Heart left ventricle (tissue), 16 donors: ENCODE measurements at regions not wholly inside any gene's neighbourhood (a gene's known extent, or its start where the extent isn't known, plus 50 kb on each side); places are given as distances from the start of the nearest gene placed in this dataset.

Experiments
- ATAC-seq, 4 donors: fragments of 200-7000 bp; cut with Tn5 transposase; one replicate each; pipeline ENCODE4 v1.9.1; 2020 to 2022; ENCODE audit warnings: moderate library complexity in 4 of 4, mild to moderate bottlenecking in 3 of 4, moderate number of reproducible peaks in 1 of 4
- DNase-seq, 5 donors: peaks; one replicate each; pipeline ENCODE4 v3.0.0-alpha.2; 2020
- H3K27ac ChIP-seq, 12 donors: fragments of 200-600 bp; sonication (generic) in 4 of 12; one replicate each; pipeline versions ENCODE4 v1.5.0 to v1.8.0; 2016 to 2022; ENCODE audit warnings: mild to moderate bottlenecking in 2 of 12
- H3K27me3 ChIP-seq, 9 donors: fragments of 200-600 bp; sonication (generic) in 2 of 9; one replicate each; pipeline versions ENCODE4 v1.5.1 to v1.8.0; 2016 to 2022; ENCODE audit warnings: mild to moderate bottlenecking in 3 of 9
- H3K36me3 ChIP-seq, 9 donors: fragments of 200-600 bp; sonication (generic) in 2 of 9; one replicate each; pipeline versions ENCODE4 v1.5.0 to v1.8.0; 2018 to 2022; ENCODE audit warnings: mild to moderate bottlenecking in 2 of 9
- H3K4me1 ChIP-seq, 12 donors: fragments of 200-600 bp; sonication (generic) in 4 of 12; one replicate each; pipeline versions ENCODE4 v1.5.0 to v1.8.0; 2016 to 2022; ENCODE audit warnings: mild to moderate bottlenecking in 3 of 12
- H3K4me3 ChIP-seq, 12 donors: fragments of 200-600 bp; sonication (generic) in 4 of 12; one replicate each; pipeline versions ENCODE4 v1.5.0 to v1.8.0; 2017 to 2022; ENCODE audit warnings: mild to moderate bottlenecking in 9 of 12, moderate library complexity in 4 of 12
- H3K9me3 ChIP-seq, 12 donors: fragments of 200-600 bp; sonication (generic) in 4 of 12; one replicate each; pipeline versions ENCODE4 v1.5.0 to v1.8.0; 2016 to 2022; ENCODE audit warnings: mild to moderate bottlenecking in 1 of 12
- CTCF ChIP-seq, 12 donors: fragments of 200-600 bp; sonication (generic) in 4 of 12; IDR thresholded peaks; one replicate each; pipeline versions ENCODE4 v1.5.0 to v1.8.0; 2018 to 2022; ENCODE audit warnings: antibody characterized with exemption in 12 of 12, mild to moderate bottlenecking in 5 of 12
- POLR2A ChIP-seq, 2 donors: fragments of 450-650 bp; IDR thresholded peaks; one replicate each; pipeline ENCODE4 v1.6.1; 2017; ENCODE audit warnings: antibody characterized with exemption in 2 of 2, mild to moderate bottlenecking in 2 of 2, moderate library complexity in 2 of 2
- WGBS, 4 donors: extraction: QIAGEN DNeasy Blood & Tissue Kit in 2 of 4; methylation state at CpG; one replicate each; pipeline versions ENCODE4 v1.1.5 to v1.1.7; 2013 to 2018; 5-methylcytosine and 5-hydroxymethylcytosine counted together
- intact Hi-C, 10 donors: fragments of 100-400 bp; cut with DNase I; formaldehyde crosslinking; loops; one replicate each; pipeline versions ENCODE4 v1.11.1 to v1.14.2; 2022
- donor health status: ischemic (EF 13 %, LVEDD 7.1; RV severe dilation, severe dysfunction).
- donor health status: healthy with polysubstance abuse.
- donor health status: DM: no; HTN: yes; CAD: no.
- donor health status: DM: no; HTN: no; CAD: no.
- donor health status: ischemic (EF 25% LVEDD 6.9; RV normal size, moderate dysfunction).
- donor health status: ischemic (EF 25% LVEDD 5.7; RV mildly dilated, moderate dysfunction).
- donor health status: healthy.
- donor health status: DM: yes; HTN: yes; CAD: no.
- donor health status: ischemic (EF 35%, LVEDD 5.7; RV mildly dilated, moderate dysfunction).
- donor health status: nonischemic (EF 11% LVEDD 7.7; RV severe dilation, severe dysfunction).
- donor health status: DM: yes; HTN: yes; CAD: no.
- donor health status: PGD.
- donor health status: ischemic (EF 29% LVEDD 5.4; RV normal size, mild dysfunction).
- donor health status: nonischemic (EF 23%, LVEDD 6.1; RV moderate dilation, normal function).

DNA sequence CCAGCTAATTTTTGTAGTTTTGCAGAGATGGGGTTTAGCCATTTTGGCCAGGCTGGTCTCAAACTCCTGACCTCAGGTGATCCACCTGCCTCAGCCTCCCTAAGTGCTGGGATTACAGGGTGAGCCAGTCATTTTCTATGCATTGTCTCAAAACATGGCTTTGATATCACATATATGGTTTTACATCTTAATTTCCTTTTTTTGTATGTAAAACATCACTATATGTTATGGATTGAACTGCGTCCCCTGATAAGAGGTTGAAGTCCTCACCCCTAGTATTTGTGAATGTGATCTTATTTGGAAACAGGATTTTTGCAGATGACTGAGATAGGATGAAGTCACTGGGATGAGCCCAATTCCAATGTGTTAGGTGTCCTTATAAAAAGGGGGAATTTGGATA, 89.8 kb upstream of the MYCN start:
- Histone ChIP-seq H3K4me1 (no peaks in the 10 kb centered on the region), H3K27me3 (no peaks in the 10 kb centered on the region), H3K27ac (no peak overlapping the region), H3K36me3 (no peaks in the 10 kb centered on the region), H3K4me3 (no peak overlapping the region), H3K9me3 (peaks cover 0 to 6% (median 0%) of the 10 kb centered on the region in 12 donors)
- intact Hi-C loops: no loop called here
- TF ChIP-seq POLR2A (IDR thresholded peaks at IDR 0.05): no peak
- no peak for TF ChIP-seq CTCF (IDR thresholded peaks at IDR 0.05)
- ATAC-seq (no peak), DNase-seq (no peak)
- 92 to 97% (median 96%) methylated on average over 1 of the region's 1 CpG for WGBS, 4 donors

DNA sequence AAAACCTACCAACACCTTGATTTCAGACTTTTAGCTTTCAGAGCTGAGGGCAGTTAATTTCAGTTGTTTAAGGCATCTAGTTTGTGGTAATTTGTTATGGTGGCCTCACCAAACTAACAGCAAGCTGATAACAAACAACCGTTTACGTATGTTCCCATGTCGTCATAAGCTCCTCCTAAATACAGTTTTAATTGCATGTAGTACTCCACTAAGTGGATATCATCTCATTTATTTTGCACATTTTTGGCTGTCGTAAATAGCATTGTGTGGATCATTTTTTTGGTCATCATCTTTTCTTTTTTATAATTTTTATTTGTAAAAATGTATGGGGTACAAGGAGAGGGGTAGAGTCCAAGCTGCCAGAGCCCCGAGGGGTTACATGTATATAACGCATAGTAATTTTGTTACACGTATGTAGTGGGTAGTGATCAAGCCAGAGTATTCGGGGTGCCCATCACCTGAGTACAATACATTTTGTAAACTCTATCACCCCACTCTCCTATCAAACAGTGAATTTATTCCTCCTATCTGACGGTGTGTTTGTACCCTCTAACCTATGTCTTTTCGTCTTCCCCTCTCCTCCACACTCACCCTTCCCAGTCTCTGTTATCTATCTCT, 89.2 kb upstream of the MYCN start:
- ATAC-seq (no peak), DNase-seq (no peak)
- peaks cover 0 to 6% (median 0%) of the 10 kb centered on the region in 12 donors for H3K9me3 ChIP-seq
- H3K4me1 ChIP-seq: no peaks in the 10 kb centered on the region
- no peaks in the 10 kb centered on the region for H3K27me3 ChIP-seq
- H3K4me3 ChIP-seq: no peak overlapping the region
- no peaks in the 10 kb centered on the region for H3K36me3 ChIP-seq
- H3K27ac ChIP-seq: no peak overlapping the region
- WGBS, 4 donors: 92 to 94% (median 94%) methylated on average over 10 of the region's 10 CpGs
- TF ChIP-seq CTCF (IDR thresholded peaks at IDR 0.05): no peak
- TF ChIP-seq POLR2A (IDR thresholded peaks at IDR 0.05): no peak
- intact Hi-C loops: no loop called here

GRCh38 chr2:15852811-15853210, 87.5 kb upstream of the MYCN start:
- Histone ChIP-seq H3K36me3 (no peaks in the 10 kb centered on the region), H3K4me3 (no peak overlapping the region), H3K27ac (no peak overlapping the region), H3K9me3 (peaks cover 0 to 6% (median 0%) of the 10 kb centered on the region in 12 donors), H3K27me3 (no peaks in the 10 kb centered on the region), H3K4me1 (no peaks in the 10 kb centered on the region)
- TF ChIP-seq POLR2A (IDR thresholded peaks at IDR 0.05): no peak
- no peak for TF ChIP-seq CTCF (IDR thresholded peaks at IDR 0.05)
- ATAC-seq: no peak
- WGBS, 4 donors: 72 to 84% (median 82%) methylated on average over 2 of the region's 2 CpGs
- intact Hi-C loops: no loop called here
- no peak for DNase-seq

DNA sequence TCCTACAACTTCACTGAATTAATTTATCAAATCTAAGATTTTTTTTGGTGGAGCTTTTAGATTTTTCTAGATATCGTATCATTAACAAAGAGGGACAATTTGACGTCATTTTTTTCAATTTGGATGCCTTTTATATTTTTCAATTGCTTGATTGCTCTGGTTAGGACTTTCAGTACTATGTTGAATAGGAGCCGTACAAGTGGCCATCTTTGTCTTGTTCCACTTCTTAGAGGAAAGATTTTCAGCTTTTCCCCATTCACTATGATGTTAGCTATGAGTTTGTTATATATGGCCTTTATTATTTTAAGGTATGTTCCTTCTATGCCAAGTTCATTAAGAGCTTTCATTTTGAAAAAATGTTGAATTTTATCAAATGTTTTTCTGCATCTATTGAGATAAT, 86.4 kb upstream of the MYCN start:
- TF ChIP-seq CTCF (IDR thresholded peaks at IDR 0.05) (no peak), POLR2A (IDR thresholded peaks at IDR 0.05) (no peak)
- Histone ChIP-seq H3K9me3 (peaks cover 0 to 6% (median 0%) of the 10 kb centered on the region in 12 donors), H3K27me3 (no peaks in the 10 kb centered on the region), H3K4me1 (no peaks in the 10 kb centered on the region), H3K36me3 (no peaks in the 10 kb centered on the region), H3K4me3 (no peak overlapping the region), H3K27ac (no peak overlapping the region)
- 61 to 64% (median 63%) methylated on average over 3 of the region's 3 CpGs for WGBS, 4 donors
- intact Hi-C loops: no loop called here
- DNase-seq (no peak), ATAC-seq (no peak)
